ENCODE measurements at regions not wholly inside any gene's neighbourhood (a gene's known extent, or its start where the extent isn't known, plus 50 kb on each side); places are given as distances from the start of the nearest gene placed in this dataset.

- TF ChIP-seq CTCF (IDR thresholded peaks at IDR 0.05; ENCODE audit: low read depth, low read length, poor library complexity, severe bottlenecking), result no peak
- TF ChIP-seq EZH2phosphoT487 (IDR thresholded peaks at IDR 0.05; ENCODE audit: borderline replicate concordance, low read length), result no peak
These were observed 62.6 kb upstream of the STMND1 start for GRCh38 chr6:17039266-17039665.
